ENCODE measurements at regions not wholly inside any gene's neighbourhood (a gene's known extent, or its start where the extent isn't known, plus 50 kb on each side); places are given as distances from the start of the nearest gene placed in this dataset.

GRCh38 chr7:21094589-21094988 is 307.9 kb upstream of the SP8 start:
- TF ChIP-seq YY1 (IDR thresholded peaks at IDR 0.05; ENCODE audit: low read depth) (no peak), EGR1 (IDR thresholded peaks at IDR 0.05) (no peak), MAX (IDR thresholded peaks at IDR 0.05) (no peak), USF1 (IDR thresholded peaks at IDR 0.05) (no peak), TAF1 (IDR thresholded peaks at IDR 0.05; ENCODE audit: low read depth) (no peak), EP300 (IDR thresholded peaks at IDR 0.05; ENCODE audit: borderline replicate concordance) (no peak), FOXM1 (IDR thresholded peaks at IDR 0.05; ENCODE audit: borderline replicate concordance, low read depth) (no peak), NFIC (IDR thresholded peaks at IDR 0.05) (no peak), CEBPB (IDR thresholded peaks at IDR 0.05) (0 out of 2 replicates have a peak, but pooled peaks have one; percentile 15), TEAD4 (IDR thresholded peaks at IDR 0.05) (no peak), RAD21 (IDR thresholded peaks at IDR 0.05; ENCODE audit: low read depth) (no peak), REST (IDR thresholded peaks at IDR 0.05; ENCODE audit: low read depth) (no peak)
